ENCODE measurements at regions not wholly inside any gene's neighbourhood (a gene's known extent, or its start where the extent isn't known, plus 50 kb on each side); places are given as distances from the start of the nearest gene placed in this dataset.
"Not testable (repeated sequence)": the region's sequence is repeated elsewhere in the genome, so short reads cannot be mapped to it uniquely, and the experiment has no call there.

DNA sequence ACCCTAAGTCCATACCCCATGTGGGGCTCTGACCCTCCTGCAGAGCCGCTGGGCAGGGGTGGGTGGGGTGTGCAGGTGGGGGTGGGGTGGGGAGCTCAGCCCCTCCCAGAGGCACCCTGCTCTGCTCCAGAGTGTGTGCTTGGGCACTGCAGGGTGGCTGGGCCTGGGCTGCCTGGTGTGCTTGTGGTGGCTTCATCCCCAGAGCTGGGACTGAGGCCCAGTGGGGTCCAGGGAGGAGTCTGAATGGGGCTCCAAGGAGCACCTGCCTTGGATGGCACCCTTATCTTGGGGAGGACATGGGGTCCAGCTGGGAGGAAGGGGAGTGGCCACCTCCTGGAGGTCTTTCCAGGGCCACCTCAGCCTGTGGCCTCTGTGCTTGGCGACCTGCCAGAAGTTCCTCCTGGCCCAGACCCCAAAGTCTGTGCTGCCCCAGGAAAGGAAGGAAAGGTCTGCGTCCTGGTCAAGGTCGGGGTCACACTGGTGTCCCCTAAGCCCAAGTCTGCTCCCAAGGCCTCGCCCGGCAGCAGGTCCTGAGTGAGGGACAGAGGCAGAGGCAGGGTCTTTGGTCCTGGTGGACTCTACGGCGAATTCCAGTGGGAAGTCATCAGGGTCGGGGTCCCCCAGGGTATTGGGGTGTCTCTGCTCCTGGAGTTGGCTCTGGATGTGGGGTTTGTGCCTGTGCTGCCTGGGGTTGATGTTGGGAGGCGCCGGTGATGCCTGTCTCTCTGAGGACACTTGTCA is 373.4 kb downstream of the TMEM121 start:
- Histone ChIP-seq H3K4me1 (ENCODE audit: control insufficient read depth in 2 of 2, insufficient read depth in 2 of 2, low read length in 2 of 2) (no peaks in the 10 kb centered on the region), H3K4me3 (ENCODE audit: low read length in 2 of 2) (no peak overlapping the region), H3K27ac (ENCODE audit: low read depth in 2 of 2, low read length in 2 of 2) (no peak overlapping the region), H3K27me3 (ENCODE audit: control insufficient read depth in 2 of 2, insufficient read depth in 2 of 2, low read length in 2 of 2) (no peaks in the 10 kb centered on the region), H3K36me3 (ENCODE audit: control insufficient read depth in 2 of 2, insufficient read depth in 2 of 2, low read length in 2 of 2) (no peaks in the 10 kb centered on the region), H3K9ac (ENCODE audit: low read depth in 1 of 2, low read length in 2 of 2) (no peak overlapping the region), H3K9me3 (ENCODE audit: control insufficient read depth in 2 of 2, low read length in 2 of 2) (no peaks in the 10 kb centered on the region)

DNA sequence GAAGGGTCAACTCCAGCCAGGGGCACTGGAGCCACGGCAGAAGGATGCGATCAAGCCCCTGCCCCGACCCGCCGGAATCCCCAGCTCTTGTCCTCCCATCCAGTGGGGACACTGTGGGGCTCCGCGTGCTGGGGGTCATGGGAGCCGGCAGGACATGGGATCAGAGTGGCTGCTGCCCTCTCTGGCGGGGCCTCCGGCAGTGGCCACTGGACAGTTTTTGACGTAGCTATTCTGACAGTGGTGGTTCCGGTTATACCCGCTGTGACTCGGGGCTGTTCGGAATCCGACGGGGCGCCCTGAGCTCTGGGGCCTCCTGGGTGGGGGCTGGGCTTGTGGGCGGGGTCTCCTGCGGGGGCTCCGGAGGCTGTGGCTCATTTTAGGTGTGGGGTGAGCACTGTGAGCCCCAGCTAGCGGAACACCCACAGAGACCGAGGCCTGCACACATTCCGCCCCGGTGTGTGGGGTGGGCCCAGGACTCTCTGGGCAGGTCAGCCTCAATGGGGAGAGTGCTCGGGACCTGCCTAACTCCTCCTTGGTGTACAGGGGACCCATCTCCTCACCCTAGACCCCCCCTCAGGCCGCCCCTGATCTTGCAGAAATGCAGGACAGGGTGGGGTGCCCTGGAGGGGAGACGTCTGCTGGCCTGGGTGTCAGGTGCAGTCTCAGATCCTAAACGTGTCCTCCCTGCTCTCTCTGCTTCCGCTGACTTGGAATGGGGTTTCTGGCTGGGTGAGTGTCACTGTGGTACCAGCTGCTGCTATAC is 374.2 kb downstream of the TMEM121 start:
- H3K27me3 ChIP-seq (ENCODE audit: control insufficient read depth in 2 of 2, insufficient read depth in 2 of 2, low read length in 2 of 2): no peaks in the 10 kb centered on the region
- H3K4me3 ChIP-seq (ENCODE audit: low read length in 2 of 2): no peak overlapping the region
- no peaks in the 10 kb centered on the region for H3K4me1 ChIP-seq (ENCODE audit: control insufficient read depth in 2 of 2, insufficient read depth in 2 of 2, low read length in 2 of 2)
- H3K36me3 ChIP-seq (ENCODE audit: control insufficient read depth in 2 of 2, insufficient read depth in 2 of 2, low read length in 2 of 2): no peaks in the 10 kb centered on the region
- H3K9me3 ChIP-seq (ENCODE audit: control insufficient read depth in 2 of 2, low read length in 2 of 2): no peaks in the 10 kb centered on the region
- no peak overlapping the region for H3K27ac ChIP-seq (ENCODE audit: low read depth in 2 of 2, low read length in 2 of 2)
- H3K9ac ChIP-seq (ENCODE audit: low read depth in 1 of 2, low read length in 2 of 2): no peak overlapping the region

DNA sequence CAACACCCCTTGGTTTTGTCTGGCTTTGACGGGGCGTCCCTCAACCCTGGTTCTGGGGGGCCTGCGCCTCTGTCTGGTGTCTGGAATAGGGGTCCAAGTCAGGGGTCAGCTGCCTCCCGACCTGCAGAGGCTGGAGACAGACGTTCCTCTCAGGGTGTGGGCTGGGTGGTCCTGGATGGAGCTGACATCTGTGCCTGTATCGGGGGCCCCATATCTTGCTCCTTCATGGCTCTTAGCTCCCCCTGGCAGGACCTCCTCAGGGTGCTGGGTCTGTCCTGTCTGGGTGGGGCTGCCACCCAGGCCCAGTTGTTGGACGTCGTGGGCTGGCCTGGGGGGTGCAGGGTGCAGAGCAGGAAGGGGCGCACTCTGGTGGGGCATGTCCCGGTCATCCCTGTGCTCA is 374.8 kb downstream of the TMEM121 start:
- Histone ChIP-seq H3K27ac (ENCODE audit: low read depth in 2 of 2, low read length in 2 of 2) (no peak overlapping the region), H3K9ac (ENCODE audit: low read depth in 1 of 2, low read length in 2 of 2) (no peak overlapping the region), H3K27me3 (ENCODE audit: control insufficient read depth in 2 of 2, insufficient read depth in 2 of 2, low read length in 2 of 2) (no peaks in the 10 kb centered on the region), H3K4me3 (ENCODE audit: low read length in 2 of 2) (no peak overlapping the region), H3K4me1 (ENCODE audit: control insufficient read depth in 2 of 2, insufficient read depth in 2 of 2, low read length in 2 of 2) (no peaks in the 10 kb centered on the region), H3K9me3 (ENCODE audit: control insufficient read depth in 2 of 2, low read length in 2 of 2) (no peaks in the 10 kb centered on the region), H3K36me3 (ENCODE audit: control insufficient read depth in 2 of 2, insufficient read depth in 2 of 2, low read length in 2 of 2) (no peaks in the 10 kb centered on the region)

DNA sequence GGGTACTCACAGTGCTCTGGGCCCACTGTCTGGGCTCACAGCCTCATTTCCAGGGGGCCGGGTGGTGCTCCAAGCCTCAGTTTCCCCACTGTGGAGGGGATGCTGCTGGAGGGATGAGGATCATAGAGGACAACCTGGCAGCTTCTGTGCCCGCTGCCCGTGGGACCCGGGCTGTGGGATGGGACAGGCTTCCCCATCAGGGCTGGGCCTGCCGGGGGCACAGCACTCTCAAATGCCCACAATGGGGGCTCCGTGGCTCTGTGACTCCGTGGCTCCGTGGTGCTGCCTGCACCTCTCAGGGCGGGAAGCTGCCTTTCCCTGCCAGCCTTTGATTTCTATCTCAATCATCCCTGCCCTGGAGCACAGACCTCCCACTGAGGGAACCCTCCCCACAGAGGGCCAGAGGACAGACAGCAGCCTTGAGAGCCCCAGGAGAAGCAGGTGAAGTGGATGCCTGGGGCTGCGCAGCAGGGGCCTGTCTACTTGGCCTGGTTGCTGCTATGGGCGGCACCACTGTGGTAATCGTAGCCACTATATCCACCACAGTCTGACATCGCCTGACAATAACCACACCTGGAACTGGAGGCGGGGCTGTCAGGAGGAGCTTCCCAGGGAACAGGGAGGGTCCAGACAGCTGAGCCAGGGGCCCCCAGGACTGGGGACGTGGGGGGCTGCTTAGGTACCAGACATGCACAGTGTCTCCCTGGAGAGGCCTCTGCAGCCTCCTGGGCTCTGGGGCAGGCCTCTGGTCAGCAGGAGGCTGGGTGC is 375.9 kb downstream of the TMEM121 start:
- Histone ChIP-seq H3K36me3 (ENCODE audit: control insufficient read depth in 2 of 2, insufficient read depth in 2 of 2, low read length in 2 of 2) (no peaks in the 10 kb centered on the region), H3K27me3 (ENCODE audit: control insufficient read depth in 2 of 2, insufficient read depth in 2 of 2, low read length in 2 of 2) (no peaks in the 10 kb centered on the region), H3K4me3 (ENCODE audit: low read length in 2 of 2) (no peak overlapping the region), H3K4me1 (ENCODE audit: control insufficient read depth in 2 of 2, insufficient read depth in 2 of 2, low read length in 2 of 2) (no peaks in the 10 kb centered on the region), H3K9ac (ENCODE audit: low read depth in 1 of 2, low read length in 2 of 2) (no peak overlapping the region), H3K27ac (ENCODE audit: low read depth in 2 of 2, low read length in 2 of 2) (no peak overlapping the region), H3K9me3 (ENCODE audit: control insufficient read depth in 2 of 2, low read length in 2 of 2) (no peaks in the 10 kb centered on the region)

DNA sequence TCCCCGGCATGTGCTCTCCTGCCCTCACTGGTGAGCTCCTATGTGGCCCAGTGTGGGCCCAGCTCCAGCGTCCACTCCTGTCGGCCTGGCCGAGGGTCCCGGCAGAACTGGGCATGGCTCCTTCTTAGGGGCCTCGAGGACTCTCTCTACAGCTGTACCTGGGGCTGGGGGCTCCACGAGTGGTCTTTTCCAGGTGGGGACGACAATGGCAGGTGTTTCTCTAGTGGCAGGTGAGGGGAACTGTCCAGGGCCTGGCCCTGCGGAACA is 376.4 kb downstream of the TMEM121 start:
- H3K9ac ChIP-seq (ENCODE audit: low read depth in 1 of 2, low read length in 2 of 2); H3K36me3 ChIP-seq (ENCODE audit: control insufficient read depth in 2 of 2, insufficient read depth in 2 of 2, low read length in 2 of 2); H3K9me3 ChIP-seq (ENCODE audit: control insufficient read depth in 2 of 2, low read length in 2 of 2); H3K4me3 ChIP-seq (ENCODE audit: low read length in 2 of 2); H3K27ac ChIP-seq (ENCODE audit: low read depth in 2 of 2, low read length in 2 of 2); H3K27me3 ChIP-seq (ENCODE audit: control insufficient read depth in 2 of 2, insufficient read depth in 2 of 2, low read length in 2 of 2); H3K4me1 ChIP-seq (ENCODE audit: control insufficient read depth in 2 of 2, insufficient read depth in 2 of 2, low read length in 2 of 2): not testable (repeated sequence)

DNA sequence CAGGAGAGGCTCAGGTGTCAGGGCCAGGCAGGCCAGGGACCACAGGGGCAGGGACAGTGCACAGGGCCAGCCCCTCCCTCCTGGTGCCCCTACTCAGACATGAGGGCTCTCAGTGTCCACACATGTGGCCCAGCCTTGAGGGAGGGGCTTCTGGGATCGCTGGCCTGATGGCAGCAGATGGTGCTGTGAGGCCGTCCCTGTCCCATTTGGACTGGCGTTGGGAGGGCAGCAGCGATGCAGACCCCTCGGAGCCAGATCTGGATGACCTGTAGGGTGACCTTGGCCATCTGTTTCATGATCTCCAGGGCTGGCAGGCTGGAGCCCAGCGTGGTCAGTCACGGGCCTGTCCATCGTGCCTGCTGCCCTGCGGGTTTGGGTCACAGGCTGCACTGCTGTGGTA is 377.6 kb downstream of the TMEM121 start:
- Histone ChIP-seq H3K9me3 (ENCODE audit: control insufficient read depth in 2 of 2, low read length in 2 of 2) (no peaks in the 10 kb centered on the region), H3K4me3 (ENCODE audit: low read length in 2 of 2) (no peak overlapping the region), H3K27me3 (ENCODE audit: control insufficient read depth in 2 of 2, insufficient read depth in 2 of 2, low read length in 2 of 2) (no peaks in the 10 kb centered on the region), H3K9ac (ENCODE audit: low read depth in 1 of 2, low read length in 2 of 2) (no peak overlapping the region), H3K4me1 (ENCODE audit: control insufficient read depth in 2 of 2, insufficient read depth in 2 of 2, low read length in 2 of 2) (no peaks in the 10 kb centered on the region), H3K27ac (ENCODE audit: low read depth in 2 of 2, low read length in 2 of 2) (no peak overlapping the region), H3K36me3 (ENCODE audit: control insufficient read depth in 2 of 2, insufficient read depth in 2 of 2, low read length in 2 of 2) (no peaks in the 10 kb centered on the region)

DNA sequence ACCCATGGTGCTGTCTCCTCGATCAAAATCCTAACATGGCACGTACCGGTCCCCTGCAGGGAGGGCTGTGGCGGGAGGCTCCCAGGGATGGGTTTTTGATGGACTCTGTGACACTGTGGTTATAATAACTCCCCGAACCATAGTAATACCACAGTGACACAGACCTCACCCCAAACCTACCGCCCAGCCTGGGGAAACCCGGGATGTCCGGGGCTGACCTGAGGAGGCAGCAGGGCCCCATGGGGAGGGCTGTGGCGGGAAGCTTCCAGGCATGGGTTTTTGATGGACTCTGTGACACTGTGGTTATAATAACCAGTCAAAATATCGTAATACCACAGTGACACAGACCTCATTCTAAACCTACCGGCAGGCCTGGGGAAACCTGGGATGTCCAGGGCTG is 378.0 kb downstream of the TMEM121 start:
- no peaks in the 10 kb centered on the region for H3K27me3 ChIP-seq (ENCODE audit: control insufficient read depth in 2 of 2, insufficient read depth in 2 of 2, low read length in 2 of 2)
- H3K9me3 ChIP-seq (ENCODE audit: control insufficient read depth in 2 of 2, low read length in 2 of 2): no peaks in the 10 kb centered on the region
- no peaks in the 10 kb centered on the region for H3K36me3 ChIP-seq (ENCODE audit: control insufficient read depth in 2 of 2, insufficient read depth in 2 of 2, low read length in 2 of 2)
- H3K27ac ChIP-seq (ENCODE audit: low read depth in 2 of 2, low read length in 2 of 2): no peak overlapping the region
- no peak overlapping the region for H3K9ac ChIP-seq (ENCODE audit: low read depth in 1 of 2, low read length in 2 of 2)
- H3K4me1 ChIP-seq (ENCODE audit: control insufficient read depth in 2 of 2, insufficient read depth in 2 of 2, low read length in 2 of 2): no peaks in the 10 kb centered on the region
- H3K4me3 ChIP-seq (ENCODE audit: low read length in 2 of 2): no peak overlapping the region

DNA sequence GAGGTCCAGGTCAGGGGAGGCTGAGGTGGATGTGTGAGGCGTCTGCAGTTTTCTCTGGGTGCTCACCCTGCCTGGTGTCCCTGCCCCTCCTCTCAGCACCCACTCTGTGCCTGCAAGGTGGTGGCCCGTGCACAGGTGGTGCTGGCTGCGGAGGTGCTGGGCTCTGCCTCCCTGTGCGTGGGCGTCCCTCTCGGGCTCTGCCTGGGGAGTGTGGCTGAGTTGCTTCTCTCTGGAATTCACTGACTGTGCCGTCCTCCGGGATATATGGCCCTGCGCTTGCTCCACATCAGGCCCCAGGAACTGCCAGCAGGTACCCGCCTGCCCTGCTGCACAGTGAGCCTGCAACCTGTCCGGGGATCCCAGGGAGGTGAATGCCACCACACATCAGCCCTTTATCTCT is 379.1 kb downstream of the TMEM121 start:
- H3K4me1 ChIP-seq (ENCODE audit: control insufficient read depth in 2 of 2, insufficient read depth in 2 of 2, low read length in 2 of 2): no peaks in the 10 kb centered on the region
- H3K27ac ChIP-seq (ENCODE audit: low read depth in 2 of 2, low read length in 2 of 2): no peak overlapping the region
- H3K27me3 ChIP-seq (ENCODE audit: control insufficient read depth in 2 of 2, insufficient read depth in 2 of 2, low read length in 2 of 2): no peaks in the 10 kb centered on the region
- no peak overlapping the region for H3K4me3 ChIP-seq (ENCODE audit: low read length in 2 of 2)
- H3K9me3 ChIP-seq (ENCODE audit: control insufficient read depth in 2 of 2, low read length in 2 of 2): no peaks in the 10 kb centered on the region
- no peaks in the 10 kb centered on the region for H3K36me3 ChIP-seq (ENCODE audit: control insufficient read depth in 2 of 2, insufficient read depth in 2 of 2, low read length in 2 of 2)
- no peak overlapping the region for H3K9ac ChIP-seq (ENCODE audit: low read depth in 1 of 2, low read length in 2 of 2)

DNA sequence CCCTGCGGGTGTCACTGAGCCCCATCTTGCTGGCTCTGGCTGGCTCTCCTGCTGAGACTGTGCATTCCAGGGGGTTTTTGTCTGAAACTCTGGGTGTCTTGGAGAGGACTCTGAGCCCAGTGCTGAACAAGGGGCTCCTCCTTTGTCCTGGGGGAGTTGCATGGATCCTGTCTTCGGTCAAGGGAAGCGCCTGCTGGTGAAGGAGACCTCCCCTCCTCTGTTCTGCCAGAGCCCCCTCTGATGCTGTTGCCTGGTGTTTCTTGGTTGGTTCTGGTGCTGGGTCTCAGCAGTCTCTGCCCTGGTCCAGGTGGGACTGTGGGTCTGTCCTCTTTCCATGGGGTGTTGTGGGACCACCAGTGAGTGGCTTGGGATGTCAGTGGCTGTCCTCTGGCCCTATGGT is 380.9 kb downstream of the TMEM121 start:
- H3K9ac ChIP-seq (ENCODE audit: low read depth in 1 of 2, low read length in 2 of 2): no peak overlapping the region
- no peak overlapping the region for H3K4me3 ChIP-seq (ENCODE audit: low read length in 2 of 2)
- H3K9me3 ChIP-seq (ENCODE audit: control insufficient read depth in 2 of 2, low read length in 2 of 2): no peaks in the 10 kb centered on the region
- H3K36me3 ChIP-seq (ENCODE audit: control insufficient read depth in 2 of 2, insufficient read depth in 2 of 2, low read length in 2 of 2): no peaks in the 10 kb centered on the region
- H3K27me3 ChIP-seq (ENCODE audit: control insufficient read depth in 2 of 2, insufficient read depth in 2 of 2, low read length in 2 of 2): no peaks in the 10 kb centered on the region
- H3K4me1 ChIP-seq (ENCODE audit: control insufficient read depth in 2 of 2, insufficient read depth in 2 of 2, low read length in 2 of 2): no peaks in the 10 kb centered on the region
- no peak overlapping the region for H3K27ac ChIP-seq (ENCODE audit: low read depth in 2 of 2, low read length in 2 of 2)

DNA sequence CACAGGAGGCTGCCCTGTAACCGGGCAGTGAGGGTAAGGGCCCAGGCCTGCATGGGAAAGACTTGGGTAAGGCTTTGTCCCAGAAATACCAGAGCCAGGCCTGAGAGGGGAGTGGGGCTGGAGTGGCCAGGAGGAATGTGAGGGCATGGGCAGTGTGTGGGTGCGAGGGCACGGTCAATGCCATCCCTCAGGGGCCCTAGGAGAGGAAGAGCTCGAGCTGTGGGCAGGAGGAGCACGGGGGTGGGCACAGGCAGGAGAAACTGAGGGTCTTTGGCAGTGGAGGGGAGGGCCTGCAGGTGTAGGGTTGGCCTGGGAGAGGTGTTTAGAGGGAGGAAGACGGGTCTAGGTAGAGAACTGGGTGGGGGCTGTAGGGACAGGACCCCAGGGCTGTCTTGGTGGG is 381.6 kb downstream of the TMEM121 start:
- Histone ChIP-seq H3K36me3 (ENCODE audit: control insufficient read depth in 2 of 2, insufficient read depth in 2 of 2, low read length in 2 of 2) (no peaks in the 10 kb centered on the region), H3K27me3 (ENCODE audit: control insufficient read depth in 2 of 2, insufficient read depth in 2 of 2, low read length in 2 of 2) (no peaks in the 10 kb centered on the region), H3K9me3 (ENCODE audit: control insufficient read depth in 2 of 2, low read length in 2 of 2) (no peaks in the 10 kb centered on the region), H3K4me3 (ENCODE audit: low read length in 2 of 2) (no peak overlapping the region), H3K4me1 (ENCODE audit: control insufficient read depth in 2 of 2, insufficient read depth in 2 of 2, low read length in 2 of 2) (no peaks in the 10 kb centered on the region), H3K27ac (ENCODE audit: low read depth in 2 of 2, low read length in 2 of 2) (no peak overlapping the region), H3K9ac (ENCODE audit: low read depth in 1 of 2, low read length in 2 of 2) (no peak overlapping the region)
